HCT116 (cell line): ENCODE measurements at regions not wholly inside any gene's neighbourhood (a gene's known extent, or its start where the extent isn't known, plus 50 kb on each side); places are given as distances from the start of the nearest gene placed in this dataset.

ENCODE experiments used
- POLR2A ChIP-seq: IDR thresholded peaks from 2 replicates; pipeline ENCODE4 v1.7.0; 2011; ENCODE audit warnings: borderline replicate concordance; ENCODE audit not compliant: insufficient read depth, insufficient read length; ENCODE audit errors: extremely low read depth
- POLR2AphosphoS5 ChIP-seq: IDR thresholded peaks from 2 replicates; pipeline ENCODE4 v1.6.1; 2011; ENCODE audit warnings: mild to moderate bottlenecking, low read depth, low read length, moderate library complexity
- TF ChIP-seq, protein P1 (sequence below): IDR thresholded peaks from 2 replicates; pipeline ENCODE4 v1.6.1; 2011; ENCODE audit warnings: mild to moderate bottlenecking, low read length, moderate library complexity; ENCODE audit not compliant: insufficient replicate concordance; ENCODE audit errors: extremely low read depth

GRCh38 chrX:122303761-122304160 is 880.3 kb upstream of the GRIA3 start:
- TF ChIP-seq POLR2AphosphoS5 (no peak), POLR2A (no peak)
- TF ChIP-seq, protein P1, sequence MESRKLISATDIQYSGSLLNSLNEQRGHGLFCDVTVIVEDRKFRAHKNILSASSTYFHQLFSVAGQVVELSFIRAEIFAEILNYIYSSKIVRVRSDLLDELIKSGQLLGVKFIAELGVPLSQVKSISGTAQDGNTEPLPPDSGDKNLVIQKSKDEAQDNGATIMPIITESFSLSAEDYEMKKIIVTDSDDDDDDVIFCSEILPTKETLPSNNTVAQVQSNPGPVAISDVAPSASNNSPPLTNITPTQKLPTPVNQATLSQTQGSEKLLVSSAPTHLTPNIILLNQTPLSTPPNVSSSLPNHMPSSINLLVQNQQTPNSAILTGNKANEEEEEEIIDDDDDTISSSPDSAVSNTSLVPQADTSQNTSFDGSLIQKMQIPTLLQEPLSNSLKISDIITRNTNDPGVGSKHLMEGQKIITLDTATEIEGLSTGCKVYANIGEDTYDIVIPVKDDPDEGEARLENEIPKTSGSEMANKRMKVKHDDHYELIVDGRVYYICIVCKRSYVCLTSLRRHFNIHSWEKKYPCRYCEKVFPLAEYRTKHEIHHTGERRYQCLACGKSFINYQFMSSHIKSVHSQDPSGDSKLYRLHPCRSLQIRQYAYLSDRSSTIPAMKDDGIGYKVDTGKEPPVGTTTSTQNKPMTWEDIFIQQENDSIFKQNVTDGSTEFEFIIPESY, result no peak
